Esophagus squamous epithelium (tissue), 5 donors: ENCODE measurements at regions not wholly inside any gene's neighbourhood (a gene's known extent, or its start where the extent isn't known, plus 50 kb on each side); places are given as distances from the start of the nearest gene placed in this dataset.

ENCODE experiments used
- DNase-seq: peaks from one replicate; lab custom pipeline; 2025; lab: John Stamatoyannopoulos, UW
- H3K27ac ChIP-seq, 4 donors: fragments of 200-600 bp; sonication (generic); one replicate each; pipeline ENCODE4 v1.5.1; 2016 to 2019; ENCODE audit warnings: mild to moderate bottlenecking in 1 of 4
- H3K27me3 ChIP-seq, 4 donors: fragments of 200-600 bp; sonication (generic); 1 replicate in 3 of 4; 2 replicates in 1 of 4; pipeline versions ENCODE4 v1.5.1 to v1.6.0; 2017 to 2021; ENCODE audit warnings: antibody characterized with exemption in 1 of 4
- H3K36me3 ChIP-seq, 3 donors: fragments of 200-600 bp; sonication (generic); one replicate each; pipeline ENCODE4 v1.5.1; 2016 to 2019
- H3K4me1 ChIP-seq, 3 donors: fragments of 200-600 bp; sonication (generic); one replicate each; pipeline ENCODE4 v1.5.1; 2017 to 2019
- H3K4me3 ChIP-seq, 4 donors: fragments of 200-600 bp; sonication (generic); 1 replicate in 3 of 4; 2 replicates in 1 of 4; pipeline ENCODE4 v1.5.1; 2016 to 2019; ENCODE audit warnings: mild to moderate bottlenecking in 2 of 4, moderate library complexity in 1 of 4
- H3K9me3 ChIP-seq, 3 donors: fragments of 200-600 bp; sonication (generic); one replicate each; pipeline ENCODE4 v1.5.1; 2016 to 2019
- CTCF ChIP-seq, 6 experiments: fragments of 450-650 bp in 4 of 6; fragments of 200-600 bp in 2 of 6; sonication (generic) in 2 of 6; IDR thresholded peaks; one replicate each; pipeline ENCODE4 v1.5.1; 2016 to 2019; ENCODE audit warnings: antibody characterized with exemption in 6 of 6, mild to moderate bottlenecking in 4 of 6, moderate library complexity in 4 of 6
- POLR2A ChIP-seq, 4 donors: fragments of 450-650 bp; IDR thresholded peaks; one replicate each; pipeline ENCODE4 v1.6.1; 2017; ENCODE audit warnings: antibody characterized with exemption in 4 of 4, mild to moderate bottlenecking in 4 of 4, moderate library complexity in 3 of 4
- WGBS, 2 donors: methylation state at CpG; one replicate each; pipeline ENCODE4 v1.1.5; 2018; 5-methylcytosine and 5-hydroxymethylcytosine counted together
- intact Hi-C: fragments of 100-400 bp; cut with DNase I; formaldehyde crosslinking; loops from one replicate; pipeline ENCODE4 v1.15.0; 2022
- donor health status: DM: yes; HTN: yes; CAD: no.

GRCh38 chr1:163912170-163912884, 590.6 kb downstream of the NUF2 start:
- no peaks in the 10 kb centered on the region for H3K9me3 ChIP-seq
- no peaks in the 10 kb centered on the region for H3K4me1 ChIP-seq
- DNase-seq, result no peak
- H3K36me3 ChIP-seq, result no peaks in the 10 kb centered on the region
- H3K4me3 ChIP-seq, result no peak overlapping the region
- WGBS, 2 donors, result 59 to 60% methylated on average over 4 of the region's 4 CpGs
- no peak overlapping the region for H3K27ac ChIP-seq
- TF ChIP-seq POLR2A (IDR thresholded peaks at IDR 0.05) (no peak), CTCF (IDR thresholded peaks at IDR 0.05) (no peak)
- intact Hi-C loops, result no loop called here
- H3K27me3 ChIP-seq, result no peaks in the 10 kb centered on the region

- H3K27me3 ChIP-seq, result no peaks in the 10 kb centered on the region
- no peak for TF ChIP-seq CTCF (IDR thresholded peaks at IDR 0.05)
- H3K27ac ChIP-seq, result no peak overlapping the region
- no peaks in the 10 kb centered on the region for H3K36me3 ChIP-seq
- intact Hi-C loops, result no loop called here
- no peaks in the 10 kb centered on the region for H3K4me1 ChIP-seq
- no peak for DNase-seq
- H3K4me3 ChIP-seq, result no peak overlapping the region
- H3K9me3 ChIP-seq, result no peaks in the 10 kb centered on the region
Observed at GRCh38 chr1:163914785-163915413, 593.1 kb downstream of the NUF2 start.

GRCh38 chr1:163922743-163923201, 601.0 kb downstream of the NUF2 start:
- TF ChIP-seq POLR2A (IDR thresholded peaks at IDR 0.05) (no peak), CTCF (IDR thresholded peaks at IDR 0.05) (no peak)

GRCh38 chr1:163924041-163924440, 602.3 kb downstream of the NUF2 start:
- intact Hi-C loops, result no loop called here
- Histone ChIP-seq H3K9me3 (no peaks in the 10 kb centered on the region), H3K4me3 (no peak overlapping the region), H3K27me3 (no peaks in the 10 kb centered on the region), H3K4me1 (peaks cover 0 to 13% (median 0%) of the 10 kb centered on the region in 3 donors), H3K27ac (no peak overlapping the region), H3K36me3 (no peaks in the 10 kb centered on the region)
- no peak for DNase-seq
- WGBS, 2 donors, result 58 to 85% methylated on average over 3 of the region's 3 CpGs
- TF ChIP-seq POLR2A (IDR thresholded peaks at IDR 0.05), result no peak
- TF ChIP-seq CTCF (IDR thresholded peaks at IDR 0.05), result no peak

More at GRCh38 chr1:163922743-163923201, 601.0 kb downstream of the NUF2 start:
- H3K27ac ChIP-seq, result no peak overlapping the region
- intact Hi-C loops, result no loop called here
- H3K4me1 ChIP-seq, result peaks cover 0 to 8% (median 0%) of the 10 kb centered on the region in 3 donors
- no peak for DNase-seq
- no peaks in the 10 kb centered on the region for H3K27me3 ChIP-seq
- peak overlapping the region in 1 of 4 donors; percentile 20 for H3K4me3 ChIP-seq
- no peaks in the 10 kb centered on the region for H3K9me3 ChIP-seq
- H3K36me3 ChIP-seq, result no peaks in the 10 kb centered on the region

- intact Hi-C loops, result no loop called here
- no peak for DNase-seq
- Histone ChIP-seq H3K27me3 (no peaks in the 10 kb centered on the region), H3K4me1 (peaks cover 0 to 13% (median 0%) of the 10 kb centered on the region in 3 donors), H3K27ac (no peak overlapping the region), H3K9me3 (no peaks in the 10 kb centered on the region), H3K36me3 (no peaks in the 10 kb centered on the region), H3K4me3 (no peak overlapping the region)
- TF ChIP-seq POLR2A (IDR thresholded peaks at IDR 0.05) (no peak), CTCF (IDR thresholded peaks at IDR 0.05) (no peak)
- 50 to 78% methylated on average over 1 of the region's 1 CpG for whole genome bisulfite sequencing, 2 donors
Observed at GRCh38 chr1:163927493-163927892, 605.7 kb downstream of the NUF2 start.
